SU-DHL-6 (cell line): ENCODE measurements at regions not wholly inside any gene's neighbourhood (a gene's known extent, or its start where the extent isn't known, plus 50 kb on each side); places are given as distances from the start of the nearest gene placed in this dataset.
"Not testable (repeated sequence)": the region's sequence is repeated elsewhere in the genome, so short reads cannot be mapped to it uniquely, and the experiment has no call there.

ENCODE experiments used
- CTCF ChIP-seq: fragments of 200-600 bp; sonication (generic); IDR thresholded peaks from one replicate; pipeline ENCODE4 v1.5.1; 2017; ENCODE audit warnings: antibody characterized with exemption, mild to moderate bottlenecking, low read length, moderate library complexity; ENCODE audit not compliant: insufficient read depth, poor library complexity, severe bottlenecking
- EZH2phosphoT487 ChIP-seq: fragments of 200-600 bp; sonication (generic), shearing (Covaris generic); conservative IDR thresholded peaks from 2 replicates; pipeline ENCODE4 v1.6.1; 2018; ENCODE audit warnings: mild to moderate bottlenecking, antibody characterized with exemption, low read length, moderate library complexity, mixed read lengths

- not testable (repeated sequence) for TF ChIP-seq CTCF, EZH2phosphoT487
These were observed 139.9 kb upstream of the DUSP22 start for GRCh38 chr6:152436-152835.
